Chondrocyte (in vitro differentiated cells): ENCODE measurements at regions not wholly inside any gene's neighbourhood (a gene's known extent, or its start where the extent isn't known, plus 50 kb on each side); places are given as distances from the start of the nearest gene placed in this dataset.

Experiments
- DNase-seq: peaks from one replicate; pipeline ENCODE4 v3.0.0; 2021; ENCODE audit warnings: mixed read lengths, low spot score
- H3K27ac Mint-ChIP-seq: one replicate; pipeline ENCODE4 v1.8.0; 2021; ENCODE audit warnings: mild to moderate bottlenecking, moderate library complexity, mixed read lengths; ENCODE audit not compliant: unreplicated experiment
- H3K27me3 Mint-ChIP-seq: 2 replicates; pipeline ENCODE4 v1.8.0; 2021; ENCODE audit warnings: low read depth, mixed read lengths
- H3K36me3 Mint-ChIP-seq: 2 replicates; pipeline ENCODE4 v1.8.0; 2021; ENCODE audit warnings: low read depth, mixed read lengths
- H3K4me1 Mint-ChIP-seq: 2 replicates; pipeline ENCODE4 v1.8.0; 2021; ENCODE audit warnings: low read depth, mild to moderate bottlenecking, mixed read lengths
- H3K4me3 Mint-ChIP-seq: one replicate; pipeline ENCODE4 v1.8.0; 2021; ENCODE audit warnings: mild to moderate bottlenecking, moderate library complexity, mixed read lengths; ENCODE audit not compliant: unreplicated experiment
- H3K9me3 Mint-ChIP-seq: 2 replicates; pipeline ENCODE4 v1.8.0; 2021; ENCODE audit warnings: low read depth, mixed read lengths
- CTCF ChIP-seq: fragments of 200-600 bp; sonication (generic); IDR thresholded peaks from 2 replicates; pipeline ENCODE4 v1.5.0; 2021; ENCODE audit warnings: antibody characterized with exemption, mild to moderate bottlenecking, moderate library complexity

GRCh38 chr1:60129911-60130310 is 56.3 kb upstream of the C1orf87 start:
- no peaks in the 10 kb centered on the region for H3K9me3 Mint-ChIP-seq
- H3K36me3 Mint-ChIP-seq, result no peaks in the 10 kb centered on the region
- no peak overlapping the region for H3K4me3 Mint-ChIP-seq
- no peak overlapping the region for H3K27ac Mint-ChIP-seq
- peak; percentile 67 for TF ChIP-seq CTCF
- no peak for DNase-seq
- peaks cover 62% of the 10 kb centered on the region for H3K4me1 Mint-ChIP-seq
- H3K27me3 Mint-ChIP-seq, result no peaks in the 10 kb centered on the region

GRCh38 chr1:60126723-60127122 is 53.2 kb upstream of the C1orf87 start:
- Mint-ChIP-seq H3K9me3 (peaks cover 8% of the 10 kb centered on the region), H3K4me3 (no peak overlapping the region), H3K27me3 (no peaks in the 10 kb centered on the region), H3K36me3 (no peaks in the 10 kb centered on the region), H3K27ac (no peak overlapping the region), H3K4me1 (peaks cover 32% of the 10 kb centered on the region)
- peak; percentile 62 for TF ChIP-seq CTCF
- DNase-seq, result no peak
